ENCODE measurements at regions not wholly inside any gene's neighbourhood (a gene's known extent, or its start where the extent isn't known, plus 50 kb on each side); places are given as distances from the start of the nearest gene placed in this dataset.

DNA sequence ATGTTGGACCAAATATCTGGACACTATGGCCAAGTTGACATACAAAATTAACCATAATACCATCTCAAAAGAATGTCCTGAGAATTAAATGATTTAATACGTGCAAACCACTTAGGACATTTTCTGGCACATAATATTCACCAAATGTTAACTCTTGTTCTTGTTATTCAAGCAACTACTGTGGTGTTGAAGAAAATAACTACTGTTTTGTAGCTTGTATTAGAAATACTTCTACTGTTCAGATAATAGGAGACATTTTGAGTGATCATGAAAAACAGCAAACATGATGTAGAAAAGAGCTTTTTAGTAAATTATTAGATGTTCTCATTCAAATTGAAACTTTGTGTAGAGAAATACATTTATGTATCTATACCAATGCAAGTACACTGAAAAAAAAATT, 140.7 kb upstream of the SMIM31 start:
- no peaks in the 10 kb centered on the region for H3K27me3 ChIP-seq (ENCODE audit: control insufficient read depth, insufficient read depth, low read length, poor library complexity, severe bottlenecking)
- 95% methylated on average over 1 of the region's 1 CpG; no CpG with 5 or more reads in 1 of the 2 experiments for whole genome bisulfite sequencing, 2 experiments (ENCODE audit: insufficient coverage in 1 of 2, insufficient read length in 1 of 2)
- H3K9me3 ChIP-seq (ENCODE audit: control insufficient read depth, low read length) = no peaks in the 10 kb centered on the region
- no peak overlapping the region for H3K4me3 ChIP-seq (ENCODE audit: low read length)
- H3K9me3 Mint-ChIP-seq = no peaks in the 10 kb centered on the region
- H3K4me1 Mint-ChIP-seq = peaks cover 40% of the 10 kb centered on the region
- TF ChIP-seq, protein P1, sequence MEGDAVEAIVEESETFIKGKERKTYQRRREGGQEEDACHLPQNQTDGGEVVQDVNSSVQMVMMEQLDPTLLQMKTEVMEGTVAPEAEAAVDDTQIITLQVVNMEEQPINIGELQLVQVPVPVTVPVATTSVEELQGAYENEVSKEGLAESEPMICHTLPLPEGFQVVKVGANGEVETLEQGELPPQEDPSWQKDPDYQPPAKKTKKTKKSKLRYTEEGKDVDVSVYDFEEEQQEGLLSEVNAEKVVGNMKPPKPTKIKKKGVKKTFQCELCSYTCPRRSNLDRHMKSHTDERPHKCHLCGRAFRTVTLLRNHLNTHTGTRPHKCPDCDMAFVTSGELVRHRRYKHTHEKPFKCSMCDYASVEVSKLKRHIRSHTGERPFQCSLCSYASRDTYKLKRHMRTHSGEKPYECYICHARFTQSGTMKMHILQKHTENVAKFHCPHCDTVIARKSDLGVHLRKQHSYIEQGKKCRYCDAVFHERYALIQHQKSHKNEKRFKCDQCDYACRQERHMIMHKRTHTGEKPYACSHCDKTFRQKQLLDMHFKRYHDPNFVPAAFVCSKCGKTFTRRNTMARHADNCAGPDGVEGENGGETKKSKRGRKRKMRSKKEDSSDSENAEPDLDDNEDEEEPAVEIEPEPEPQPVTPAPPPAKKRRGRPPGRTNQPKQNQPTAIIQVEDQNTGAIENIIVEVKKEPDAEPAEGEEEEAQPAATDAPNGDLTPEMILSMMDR (conservative IDR thresholded peaks at IDR 0.05) = no peak
- no peaks in the 10 kb centered on the region for H3K36me3 Mint-ChIP-seq (ENCODE audit: low read depth)
- H3K27ac Mint-ChIP-seq = no peak overlapping the region
- H3K4me3 Mint-ChIP-seq = no peak overlapping the region
- no peak overlapping the region for H3K27ac ChIP-seq (ENCODE audit: low read depth, low read length)
- H3K4me1 ChIP-seq (ENCODE audit: control insufficient read depth, insufficient read depth, low read length) = peaks cover 28% of the 10 kb centered on the region
- H3K36me3 ChIP-seq (ENCODE audit: control insufficient read depth, insufficient read depth, low read length) = no peaks in the 10 kb centered on the region
- peaks cover 2% of the 10 kb centered on the region for H3K27me3 Mint-ChIP-seq (ENCODE audit: insufficient read depth)
- DNase-seq = no peak
- H3K9ac ChIP-seq (ENCODE audit: extremely low read depth, low read length, poor library complexity, severe bottlenecking) = no peak overlapping the region

DNA sequence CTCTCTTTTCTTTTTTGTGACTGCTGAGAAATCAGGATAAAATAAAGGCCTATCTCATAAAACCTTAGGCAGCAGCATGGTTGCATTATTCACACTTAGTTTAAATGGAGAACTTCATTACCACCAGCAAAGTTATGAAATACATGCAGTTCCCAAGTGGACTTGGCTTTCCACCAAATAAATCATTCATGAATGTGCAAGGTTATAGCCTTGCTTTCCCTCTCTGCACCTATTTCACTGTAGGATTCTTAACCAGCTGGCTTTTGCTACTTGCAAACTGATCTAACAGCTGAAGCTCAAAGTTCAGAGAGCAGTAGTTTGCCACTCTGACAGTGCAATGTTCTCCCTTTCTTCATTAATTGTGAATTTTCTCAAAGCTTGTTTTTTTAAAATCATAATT, 140.1 kb upstream of the SMIM31 start:
- peaks cover 28% of the 10 kb centered on the region for H3K4me1 ChIP-seq (ENCODE audit: control insufficient read depth, insufficient read depth, low read length)
- H3K36me3 Mint-ChIP-seq (ENCODE audit: low read depth) = no peaks in the 10 kb centered on the region
- H3K4me3 Mint-ChIP-seq = no peak overlapping the region
- peaks cover 2% of the 10 kb centered on the region for H3K27me3 Mint-ChIP-seq (ENCODE audit: insufficient read depth)
- H3K9ac ChIP-seq (ENCODE audit: extremely low read depth, low read length, poor library complexity, severe bottlenecking) = no peak overlapping the region
- H3K9me3 Mint-ChIP-seq = no peaks in the 10 kb centered on the region
- TF ChIP-seq, protein P1 (conservative IDR thresholded peaks at IDR 0.05) = no peak
- no peak for DNase-seq
- no peaks in the 10 kb centered on the region for H3K36me3 ChIP-seq (ENCODE audit: control insufficient read depth, insufficient read depth, low read length)
- peaks cover 45% of the 10 kb centered on the region for H3K4me1 Mint-ChIP-seq
- no peak overlapping the region for H3K4me3 ChIP-seq (ENCODE audit: low read length)
- no peak overlapping the region for H3K27ac ChIP-seq (ENCODE audit: low read depth, low read length)
- H3K9me3 ChIP-seq (ENCODE audit: control insufficient read depth, low read length) = no peaks in the 10 kb centered on the region
- H3K27me3 ChIP-seq (ENCODE audit: control insufficient read depth, insufficient read depth, low read length, poor library complexity, severe bottlenecking) = no peaks in the 10 kb centered on the region
- H3K27ac Mint-ChIP-seq = no peak overlapping the region

DNA sequence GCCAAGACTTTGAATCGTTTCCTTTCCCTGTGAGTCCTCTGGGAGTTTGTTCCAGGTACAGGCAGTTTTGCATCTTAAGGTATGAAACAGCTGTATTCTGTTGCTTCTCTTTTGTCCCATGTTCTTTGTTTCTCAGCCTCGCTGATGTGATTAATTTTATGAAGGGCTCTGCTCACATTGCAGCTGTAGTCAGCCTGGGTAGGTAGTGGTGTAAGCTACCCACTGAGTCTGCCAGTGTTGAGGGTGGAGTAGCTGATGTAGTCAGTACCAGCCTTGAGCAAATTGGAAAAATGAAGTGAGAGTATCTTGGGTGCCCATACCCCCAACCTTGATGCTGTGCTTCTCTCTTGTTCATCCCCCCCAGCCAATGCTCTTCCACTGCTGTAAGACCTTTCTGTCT, 139.6 kb upstream of the SMIM31 start:
- 90 to 100% methylated on average over 2 of the region's 2 CpGs for WGBS, 2 experiments (ENCODE audit: insufficient coverage in 1 of 2, insufficient read length in 1 of 2)
- H3K9me3 Mint-ChIP-seq = no peaks in the 10 kb centered on the region
- no peaks in the 10 kb centered on the region for H3K36me3 Mint-ChIP-seq (ENCODE audit: low read depth)
- no peaks in the 10 kb centered on the region for H3K9me3 ChIP-seq (ENCODE audit: control insufficient read depth, low read length)
- no peaks in the 10 kb centered on the region for H3K27me3 ChIP-seq (ENCODE audit: control insufficient read depth, insufficient read depth, low read length, poor library complexity, severe bottlenecking)
- peaks cover 2% of the 10 kb centered on the region for H3K27me3 Mint-ChIP-seq (ENCODE audit: insufficient read depth)
- TF ChIP-seq, protein P1 (conservative IDR thresholded peaks at IDR 0.05) = no peak
- H3K9ac ChIP-seq (ENCODE audit: extremely low read depth, low read length, poor library complexity, severe bottlenecking) = no peak overlapping the region
- no peak overlapping the region for H3K27ac ChIP-seq (ENCODE audit: low read depth, low read length)
- no peak overlapping the region for H3K4me3 ChIP-seq (ENCODE audit: low read length)
- H3K27ac Mint-ChIP-seq = no peak overlapping the region
- no peak for DNase-seq
- H3K4me1 ChIP-seq (ENCODE audit: control insufficient read depth, insufficient read depth, low read length) = peaks cover 28% of the 10 kb centered on the region
- peaks cover 45% of the 10 kb centered on the region for H3K4me1 Mint-ChIP-seq
- no peak overlapping the region for H3K4me3 Mint-ChIP-seq
- no peaks in the 10 kb centered on the region for H3K36me3 ChIP-seq (ENCODE audit: control insufficient read depth, insufficient read depth, low read length)
